Tibial nerve (tissue), 4 donors: ENCODE measurements at regions not wholly inside any gene's neighbourhood (a gene's known extent, or its start where the extent isn't known, plus 50 kb on each side); places are given as distances from the start of the nearest gene placed in this dataset.

Experiments used
- DNase-seq, 2 donors: peaks; one replicate each; pipeline ENCODE4 v3.0.0-alpha.2; 2019; ENCODE audit warnings: low spot score in 2 of 2
- H3K27ac ChIP-seq, 4 donors: fragments of 200-600 bp; sonication (generic) in 3 of 4; one replicate each; pipeline ENCODE4 v1.5.1; 2017 to 2019; ENCODE audit warnings: mild to moderate bottlenecking in 1 of 4
- H3K27me3 ChIP-seq, 2 donors: fragments of 200-600 bp; sonication (generic) in 1 of 2; one replicate each; pipeline versions ENCODE4 v1.5.1 to v1.6.0; 2017 to 2019
- H3K36me3 ChIP-seq, 3 donors: fragments of 200-600 bp; sonication (generic); one replicate each; pipeline ENCODE4 v1.5.1; 2018 to 2019
- H3K4me1 ChIP-seq, 4 donors: fragments of 200-600 bp; sonication (generic) in 3 of 4; one replicate each; pipeline ENCODE4 v1.5.1; 2017 to 2019
- H3K4me3 ChIP-seq, 4 donors: fragments of 200-600 bp; sonication (generic) in 3 of 4; one replicate each; pipeline ENCODE4 v1.5.1; 2017 to 2019; ENCODE audit warnings: mild to moderate bottlenecking in 1 of 4, moderate library complexity in 1 of 4
- H3K9me3 ChIP-seq, 4 donors: fragments of 200-600 bp; sonication (generic) in 3 of 4; one replicate each; pipeline ENCODE4 v1.5.1; 2017 to 2019
- CTCF ChIP-seq, 5 experiments: fragments of 200-600 bp in 3 of 5; fragments of 450-650 bp in 2 of 5; sonication (generic) in 3 of 5; IDR thresholded peaks; one replicate each; pipeline ENCODE4 v1.5.1; 2016 to 2019; ENCODE audit warnings: antibody characterized with exemption in 5 of 5, mild to moderate bottlenecking in 3 of 5, moderate library complexity in 2 of 5
- EP300 ChIP-seq, 2 donors: sonication (generic); formaldehyde crosslinking; IDR thresholded peaks; one replicate each; pipeline ENCODE4 v1.6.1; 2017; ENCODE audit warnings: antibody characterized with exemption in 2 of 2, mild to moderate bottlenecking in 1 of 2
- POLR2A ChIP-seq, 2 donors: fragments of 450-650 bp; IDR thresholded peaks; one replicate each; pipeline ENCODE4 v1.6.1; 2017; ENCODE audit warnings: antibody characterized with exemption in 2 of 2, mild to moderate bottlenecking in 2 of 2, moderate library complexity in 2 of 2
- WGBS, 2 donors: methylation state at CpG; one replicate each; pipeline ENCODE4 v1.1.5; 2018; 5-methylcytosine and 5-hydroxymethylcytosine counted together

- 67 to 68% methylated on average over 2 of the region's 2 CpGs for WGBS, 2 donors
- no peaks in the 10 kb centered on the region for H3K4me1 ChIP-seq
- no peaks in the 10 kb centered on the region for H3K9me3 ChIP-seq
- H3K4me3 ChIP-seq, result no peak overlapping the region
- no peaks in the 10 kb centered on the region for H3K27me3 ChIP-seq
- H3K27ac ChIP-seq, result no peak overlapping the region
- TF ChIP-seq CTCF (IDR thresholded peaks at IDR 0.05) (no peak), EP300 (IDR thresholded peaks at IDR 0.05) (no peak), POLR2A (IDR thresholded peaks at IDR 0.05) (no peak)
- DNase-seq, result no peak
- H3K36me3 ChIP-seq, result no peaks in the 10 kb centered on the region
Measured at GRCh38 chr2:78318275-78318674, 707.2 kb upstream of the REG3G start.

GRCh38 chr2:78330193-78330592, 695.3 kb upstream of the REG3G start:
- Histone ChIP-seq H3K27me3 (no peaks in the 10 kb centered on the region), H3K36me3 (no peaks in the 10 kb centered on the region), H3K9me3 (no peaks in the 10 kb centered on the region), H3K4me1 (no peaks in the 10 kb centered on the region), H3K27ac (no peak overlapping the region), H3K4me3 (no peak overlapping the region)
- TF ChIP-seq EP300 (IDR thresholded peaks at IDR 0.05) (no peak), CTCF (IDR thresholded peaks at IDR 0.05) (no peak), POLR2A (IDR thresholded peaks at IDR 0.05) (no peak)
- no peak for DNase-seq

GRCh38 chr2:78351208-78351607, 674.3 kb upstream of the REG3G start:
- no peak overlapping the region for H3K4me3 ChIP-seq
- H3K27ac ChIP-seq, result no peak overlapping the region
- H3K9me3 ChIP-seq, result no peaks in the 10 kb centered on the region
- DNase-seq, result no peak
- 78 to 79% methylated on average over 3 of the region's 3 CpGs for WGBS, 2 donors
- TF ChIP-seq CTCF (IDR thresholded peaks at IDR 0.05) (no peak), EP300 (IDR thresholded peaks at IDR 0.05) (no peak), POLR2A (IDR thresholded peaks at IDR 0.05) (no peak)
- H3K4me1 ChIP-seq, result no peaks in the 10 kb centered on the region
- no peaks in the 10 kb centered on the region for H3K36me3 ChIP-seq
- H3K27me3 ChIP-seq, result no peaks in the 10 kb centered on the region

- Histone ChIP-seq H3K4me3 (no peak overlapping the region), H3K27ac (no peak overlapping the region), H3K27me3 (no peaks in the 10 kb centered on the region), H3K4me1 (no peaks in the 10 kb centered on the region), H3K9me3 (no peaks in the 10 kb centered on the region), H3K36me3 (no peaks in the 10 kb centered on the region)
- TF ChIP-seq POLR2A (IDR thresholded peaks at IDR 0.05) (no peak), EP300 (IDR thresholded peaks at IDR 0.05) (no peak)
- 82 to 91% methylated on average over 1 of the region's 1 CpG for WGBS, 2 donors
- DNase-seq, result no peak
Measured at GRCh38 chr2:78353168-78353567, 672.3 kb upstream of the REG3G start.

GRCh38 chr2:78355967-78356366, 669.5 kb upstream of the REG3G start:
- no peaks in the 10 kb centered on the region for H3K27me3 ChIP-seq
- no peak for DNase-seq
- no peaks in the 10 kb centered on the region for H3K9me3 ChIP-seq
- H3K36me3 ChIP-seq, result no peaks in the 10 kb centered on the region
- H3K4me3 ChIP-seq, result no peak overlapping the region
- WGBS, 2 donors, result 35 to 63% methylated on average over 2 of the region's 2 CpGs
- H3K27ac ChIP-seq, result no peak overlapping the region
- TF ChIP-seq POLR2A (IDR thresholded peaks at IDR 0.05), result no peak
- no peak for TF ChIP-seq CTCF (IDR thresholded peaks at IDR 0.05)
- TF ChIP-seq EP300 (IDR thresholded peaks at IDR 0.05), result no peak
- H3K4me1 ChIP-seq, result no peaks in the 10 kb centered on the region

GRCh38 chr2:78383576-78383975, 641.9 kb upstream of the REG3G start:
- TF ChIP-seq EP300 (IDR thresholded peaks at IDR 0.05) (peak in 1 of 2 donors; percentile 16), CTCF (IDR thresholded peaks at IDR 0.05) (no peak)
- Histone ChIP-seq H3K4me3 (no peak overlapping the region), H3K36me3 (no peaks in the 10 kb centered on the region), H3K27ac (no peak overlapping the region), H3K4me1 (no peaks in the 10 kb centered on the region), H3K9me3 (no peaks in the 10 kb centered on the region), H3K27me3 (no peaks in the 10 kb centered on the region)
- DNase-seq, result no peak
- WGBS, 2 donors, result 22 to 46% methylated on average over 2 of the region's 2 CpGs
